ENCODE measurements at regions not wholly inside any gene's neighbourhood (a gene's known extent, or its start where the extent isn't known, plus 50 kb on each side); places are given as distances from the start of the nearest gene placed in this dataset.

- DNase-seq (ENCODE audit: low spot score in 2 of 2): no peak
- intact Hi-C loops (cut with DNase I; ENCODE audit: low total_unique reads): no loop called here
- Histone ChIP-seq H3K27ac (no peak overlapping the region), H3K4me3 (no peak overlapping the region), H3K36me3 (no peaks in the 10 kb centered on the region), H3K27me3 (no peaks in the 10 kb centered on the region), H3K9me3 (no peaks in the 10 kb centered on the region), H3K4me1 (no peaks in the 10 kb centered on the region)
- TF ChIP-seq POLR2AphosphoS5 (IDR thresholded peaks at IDR 0.05) (no peak), POLR2A (IDR thresholded peaks at IDR 0.05) (no peak), CTCF (IDR thresholded peaks at IDR 0.05) (no peak)
These were observed 793.9 kb downstream of the SUCLG1 start for GRCh38 chr2:83665154-83665553.

GRCh38 chr2:83661711-83662110, 797.4 kb downstream of the SUCLG1 start:
- Histone ChIP-seq H3K36me3 (no peaks in the 10 kb centered on the region), H3K4me1 (no peaks in the 10 kb centered on the region), H3K27ac (no peak overlapping the region), H3K9me3 (no peaks in the 10 kb centered on the region), H3K4me3 (no peak overlapping the region), H3K27me3 (no peaks in the 10 kb centered on the region)
- no peak for TF ChIP-seq POLR2A (IDR thresholded peaks at IDR 0.05)
- TF ChIP-seq POLR2AphosphoS5 (IDR thresholded peaks at IDR 0.05): no peak
- TF ChIP-seq CTCF (IDR thresholded peaks at IDR 0.05): no peak
- DNase-seq (ENCODE audit: low spot score in 2 of 2): no peak
- intact Hi-C loops (cut with DNase I; ENCODE audit: low total_unique reads): no loop called here

- H3K27me3 ChIP-seq: no peaks in the 10 kb centered on the region
- H3K36me3 ChIP-seq: no peaks in the 10 kb centered on the region
- H3K4me1 ChIP-seq: no peaks in the 10 kb centered on the region
- intact Hi-C loops (cut with DNase I; ENCODE audit: low total_unique reads): no loop called here
- H3K4me3 ChIP-seq: no peak overlapping the region
- no peak for DNase-seq (ENCODE audit: low spot score in 2 of 2)
- no peaks in the 10 kb centered on the region for H3K9me3 ChIP-seq
- no peak overlapping the region for H3K27ac ChIP-seq
- no peak for TF ChIP-seq POLR2AphosphoS5 (IDR thresholded peaks at IDR 0.05)
- TF ChIP-seq CTCF (IDR thresholded peaks at IDR 0.05): no peak
- no peak for TF ChIP-seq POLR2A (IDR thresholded peaks at IDR 0.05)
These were observed 804.9 kb downstream of the SUCLG1 start for GRCh38 chr2:83654091-83654611.

- Histone ChIP-seq H3K27ac (no peak overlapping the region), H3K4me1 (no peaks in the 10 kb centered on the region), H3K27me3 (no peaks in the 10 kb centered on the region), H3K4me3 (no peak overlapping the region), H3K9me3 (no peaks in the 10 kb centered on the region), H3K36me3 (no peaks in the 10 kb centered on the region)
- no peak for DNase-seq (ENCODE audit: low spot score in 2 of 2)
- intact Hi-C loops (cut with DNase I; ENCODE audit: low total_unique reads): no loop called here
- no peak for TF ChIP-seq CTCF (IDR thresholded peaks at IDR 0.05)
- TF ChIP-seq POLR2AphosphoS5 (IDR thresholded peaks at IDR 0.05): no peak
- TF ChIP-seq POLR2A (IDR thresholded peaks at IDR 0.05): no peak
These were observed 808.2 kb downstream of the SUCLG1 start for GRCh38 chr2:83650898-83651297.

- intact Hi-C loops (cut with DNase I; ENCODE audit: low total_unique reads): no loop called here
- Histone ChIP-seq H3K27ac (no peak overlapping the region), H3K4me1 (no peaks in the 10 kb centered on the region), H3K9me3 (no peaks in the 10 kb centered on the region), H3K27me3 (no peaks in the 10 kb centered on the region), H3K4me3 (no peak overlapping the region), H3K36me3 (no peaks in the 10 kb centered on the region)
- TF ChIP-seq POLR2AphosphoS5 (IDR thresholded peaks at IDR 0.05): no peak
- no peak for TF ChIP-seq CTCF (IDR thresholded peaks at IDR 0.05)
- no peak for TF ChIP-seq POLR2A (IDR thresholded peaks at IDR 0.05)
- no peak for DNase-seq (ENCODE audit: low spot score in 2 of 2)
These were observed 808.9 kb downstream of the SUCLG1 start for GRCh38 chr2:83650161-83650560.

All from breast epithelium (tissue), 4 donors.